ENCODE measurements at regions not wholly inside any gene's neighbourhood (a gene's known extent, or its start where the extent isn't known, plus 50 kb on each side); places are given as distances from the start of the nearest gene placed in this dataset.
"Not testable (repeated sequence)": the region's sequence is repeated elsewhere in the genome, so short reads cannot be mapped to it uniquely, and the experiment has no call there.

DNA sequence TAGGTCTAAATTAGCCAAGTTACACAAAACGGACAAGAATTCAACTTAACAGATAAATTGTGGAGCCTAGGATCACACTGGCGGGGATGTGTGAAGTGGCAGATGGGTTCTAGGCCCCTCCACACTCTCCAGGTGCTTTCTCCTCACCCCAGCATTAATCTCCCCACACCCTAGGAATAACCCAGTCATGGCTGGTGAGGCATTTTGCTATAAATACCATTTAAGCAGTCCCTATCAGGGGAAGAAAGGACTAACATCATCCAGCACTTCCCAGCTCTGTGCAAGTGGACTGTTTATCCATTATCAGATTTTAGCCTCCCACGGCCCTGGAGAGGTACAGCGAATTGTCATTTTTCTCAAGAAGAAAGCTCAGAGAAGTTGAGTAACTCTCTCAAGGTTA lies 154.9 kb downstream of the NUFIP1 start:
- Histone ChIP-seq H3K27me3 (ENCODE audit: insufficient read depth, low read length, poor library complexity) (no peaks in the 10 kb centered on the region), H3K56ac (ENCODE audit: low read length) (no peak overlapping the region), H3K36me3 (ENCODE audit: control insufficient read depth, insufficient read depth, low read length) (no peaks in the 10 kb centered on the region), H3K79me1 (ENCODE audit: low read length) (no peaks in the 10 kb centered on the region), H3K9ac (ENCODE audit: low read length) (no peak overlapping the region), H2BK15ac (replicated peaks; ENCODE audit: low read depth) (no peak overlapping the region), H2AK5ac (ENCODE audit: low read length) (no peak overlapping the region), H3K27ac (ENCODE audit: low read depth, low read length) (no peak overlapping the region), H4K5ac (ENCODE audit: low read length) (no peak overlapping the region), H3K23ac (ENCODE audit: low read length) (no peak overlapping the region), H3K4me3 (ENCODE audit: low read length) (no peak overlapping the region), H2BK120ac (ENCODE audit: low read depth, low read length) (no peak overlapping the region), H3K18ac (ENCODE audit: low read length) (no peak overlapping the region), H2BK5ac (ENCODE audit: low read length) (no peak overlapping the region), H3K79me2 (ENCODE audit: control insufficient read depth, insufficient read depth, low read length) (no peaks in the 10 kb centered on the region), H3K4me2 (ENCODE audit: low read length) (no peak overlapping the region), H4K8ac (ENCODE audit: low read depth, low read length) (no peak overlapping the region), H3K4me1 (ENCODE audit: control insufficient read depth, low read depth, low read length) (no peaks in the 10 kb centered on the region), H3K4ac (ENCODE audit: low read depth, low read length) (no peak overlapping the region)
- no peak for DNase-seq
- no CpG with 5 or more reads among the region's 4 CpGs for WGBS (ENCODE audit: extremely low coverage, insufficient coverage, low lambda C conversion rate)

DNA sequence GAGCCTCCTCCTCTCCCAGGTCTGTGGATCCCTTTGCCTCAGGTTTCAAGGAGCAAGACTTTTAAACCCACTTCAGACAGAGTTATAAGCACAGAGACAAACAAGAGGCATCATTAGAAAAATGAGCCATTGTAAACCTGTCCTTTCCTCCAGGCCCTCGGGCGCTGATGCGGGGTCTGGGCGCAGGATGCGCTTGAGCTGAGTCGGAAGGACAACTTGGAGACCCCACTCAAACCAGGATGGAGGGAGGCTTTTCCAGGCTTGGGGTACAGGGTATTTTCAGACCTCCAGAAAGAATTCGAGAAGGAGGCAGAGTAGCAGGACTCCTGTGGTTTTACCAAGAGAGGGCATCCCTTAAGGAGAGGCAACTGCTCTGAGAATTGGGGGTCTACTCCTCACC lies 155.6 kb downstream of the NUFIP1 start:
- H4K5ac ChIP-seq (ENCODE audit: low read length) = no peak overlapping the region
- no peak overlapping the region for H3K4me2 ChIP-seq (ENCODE audit: low read length)
- H3K4me3 ChIP-seq (ENCODE audit: low read length) = no peak overlapping the region
- H3K9ac ChIP-seq (ENCODE audit: low read length) = no peak overlapping the region
- H3K27ac ChIP-seq (ENCODE audit: low read depth, low read length) = no peak overlapping the region
- H3K36me3 ChIP-seq (ENCODE audit: control insufficient read depth, insufficient read depth, low read length) = no peaks in the 10 kb centered on the region
- no peaks in the 10 kb centered on the region for H3K79me2 ChIP-seq (ENCODE audit: control insufficient read depth, insufficient read depth, low read length)
- DNase-seq = no peak
- no peak overlapping the region for H2AK5ac ChIP-seq (ENCODE audit: low read length)
- no peak overlapping the region for H3K23ac ChIP-seq (ENCODE audit: low read length)
- H2BK15ac ChIP-seq (replicated peaks; ENCODE audit: low read depth) = no peak overlapping the region
- no peak overlapping the region for H3K18ac ChIP-seq (ENCODE audit: low read length)
- WGBS (ENCODE audit: extremely low coverage, insufficient coverage, low lambda C conversion rate) = no CpG with 5 or more reads among the region's 7 CpGs
- no peaks in the 10 kb centered on the region for H3K27me3 ChIP-seq (ENCODE audit: insufficient read depth, low read length, poor library complexity)
- H2BK5ac ChIP-seq (ENCODE audit: low read length) = no peak overlapping the region
- H3K4ac ChIP-seq (ENCODE audit: low read depth, low read length) = no peak overlapping the region
- no peaks in the 10 kb centered on the region for H3K79me1 ChIP-seq (ENCODE audit: low read length)
- no peak overlapping the region for H4K8ac ChIP-seq (ENCODE audit: low read depth, low read length)
- H2BK120ac ChIP-seq (ENCODE audit: low read depth, low read length) = no peak overlapping the region
- no peak overlapping the region for H3K56ac ChIP-seq (ENCODE audit: low read length)
- H3K4me1 ChIP-seq (ENCODE audit: control insufficient read depth, low read depth, low read length) = no peaks in the 10 kb centered on the region

DNA sequence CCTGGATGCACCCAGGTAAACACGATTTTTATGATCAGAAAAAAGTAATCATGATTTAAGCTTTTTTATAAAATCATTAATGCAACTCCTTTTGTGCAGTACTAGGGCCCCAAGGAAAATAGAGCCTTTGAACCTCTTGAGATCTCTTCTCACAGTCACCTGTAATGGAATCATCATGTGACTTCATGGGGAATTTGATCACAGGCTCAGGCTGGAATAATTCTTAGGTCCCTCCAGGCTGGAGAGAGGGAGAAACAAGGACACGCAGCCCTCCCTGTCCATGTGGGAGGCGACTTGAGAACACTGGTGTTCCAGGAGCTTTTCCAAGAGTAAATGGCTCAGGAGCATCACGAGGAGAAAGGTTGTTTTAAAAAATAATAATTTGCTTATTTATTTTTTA lies 156.1 kb downstream of the NUFIP1 start:
- H3K27me3 ChIP-seq (ENCODE audit: insufficient read depth, low read length, poor library complexity) = no peaks in the 10 kb centered on the region
- H3K9ac ChIP-seq (ENCODE audit: low read length) = no peak overlapping the region
- no peaks in the 10 kb centered on the region for H3K36me3 ChIP-seq (ENCODE audit: control insufficient read depth, insufficient read depth, low read length)
- H3K4me1 ChIP-seq (ENCODE audit: control insufficient read depth, low read depth, low read length) = no peaks in the 10 kb centered on the region
- H3K27ac ChIP-seq (ENCODE audit: low read depth, low read length) = no peak overlapping the region
- H2BK15ac ChIP-seq (replicated peaks; ENCODE audit: low read depth) = no peak overlapping the region
- no peak overlapping the region for H3K56ac ChIP-seq (ENCODE audit: low read length)
- WGBS (ENCODE audit: extremely low coverage, insufficient coverage, low lambda C conversion rate) = no CpG with 5 or more reads among the region's 4 CpGs
- H3K18ac ChIP-seq (ENCODE audit: low read length) = no peak overlapping the region
- H3K79me1 ChIP-seq (ENCODE audit: low read length) = no peaks in the 10 kb centered on the region
- no peak overlapping the region for H2BK120ac ChIP-seq (ENCODE audit: low read depth, low read length)
- no peak for DNase-seq
- no peak overlapping the region for H4K5ac ChIP-seq (ENCODE audit: low read length)
- H2BK5ac ChIP-seq (ENCODE audit: low read length) = no peak overlapping the region
- H4K8ac ChIP-seq (ENCODE audit: low read depth, low read length) = no peak overlapping the region
- H3K4me3 ChIP-seq (ENCODE audit: low read length) = no peak overlapping the region
- no peak overlapping the region for H3K23ac ChIP-seq (ENCODE audit: low read length)
- no peak overlapping the region for H3K4me2 ChIP-seq (ENCODE audit: low read length)
- H2AK5ac ChIP-seq (ENCODE audit: low read length) = no peak overlapping the region
- no peak overlapping the region for H3K4ac ChIP-seq (ENCODE audit: low read depth, low read length)
- no peaks in the 10 kb centered on the region for H3K79me2 ChIP-seq (ENCODE audit: control insufficient read depth, insufficient read depth, low read length)

DNA sequence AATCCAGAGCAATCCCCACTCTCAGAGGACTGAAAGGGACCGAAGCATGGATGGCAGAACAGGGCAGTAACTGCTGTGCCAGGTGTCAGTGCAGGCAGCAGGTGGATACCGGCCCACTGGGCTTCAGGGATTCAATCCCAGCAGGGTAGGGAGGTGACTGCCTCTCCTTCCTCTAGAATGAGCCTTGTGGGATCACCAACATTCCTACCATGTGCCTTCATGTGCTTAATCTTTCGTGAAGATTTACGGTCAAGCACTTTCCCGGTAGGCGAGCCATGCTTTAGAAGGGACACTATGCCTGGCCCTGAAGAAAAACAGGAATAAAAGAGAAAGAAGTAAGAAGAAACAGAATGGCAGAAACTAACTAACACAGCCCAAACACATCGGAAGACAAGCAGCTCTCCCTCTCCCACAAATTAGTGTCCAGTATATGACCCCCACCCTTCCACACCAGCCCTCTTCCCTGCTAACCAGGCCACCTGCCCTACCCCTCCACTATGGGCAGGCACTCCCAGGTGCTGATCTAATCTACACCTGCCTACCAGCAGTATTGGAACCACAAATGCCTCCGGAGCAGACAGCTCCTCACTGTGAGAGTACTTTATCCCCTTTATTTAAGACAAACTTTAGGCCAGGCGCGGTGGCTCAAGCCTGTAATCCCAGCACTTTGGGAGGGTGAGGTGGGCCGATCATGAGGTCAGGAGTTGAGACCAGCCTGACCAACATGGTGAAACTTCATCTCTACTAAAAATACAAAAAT lies 162.5 kb downstream of the NUFIP1 start:
- no peaks in the 10 kb centered on the region for H3K79me1 ChIP-seq (ENCODE audit: low read length)
- H3K18ac ChIP-seq (ENCODE audit: low read length) = no peak overlapping the region
- H3K23ac ChIP-seq (ENCODE audit: low read length) = no peak overlapping the region
- H3K79me2 ChIP-seq (ENCODE audit: control insufficient read depth, insufficient read depth, low read length) = no peaks in the 10 kb centered on the region
- H3K56ac ChIP-seq (ENCODE audit: low read length) = no peak overlapping the region
- H3K4me2 ChIP-seq (ENCODE audit: low read length) = no peak overlapping the region
- H4K8ac ChIP-seq (ENCODE audit: low read depth, low read length) = no peak overlapping the region
- no CpG with 5 or more reads among the region's 11 CpGs for WGBS (ENCODE audit: extremely low coverage, insufficient coverage, low lambda C conversion rate)
- no peak overlapping the region for H4K5ac ChIP-seq (ENCODE audit: low read length)
- H2AK5ac ChIP-seq (ENCODE audit: low read length) = no peak overlapping the region
- no peaks in the 10 kb centered on the region for H3K36me3 ChIP-seq (ENCODE audit: control insufficient read depth, insufficient read depth, low read length)
- no peak overlapping the region for H3K4me3 ChIP-seq (ENCODE audit: low read length)
- no peak overlapping the region for H3K4ac ChIP-seq (ENCODE audit: low read depth, low read length)
- H2BK15ac ChIP-seq (replicated peaks; ENCODE audit: low read depth) = no peak overlapping the region
- no peak overlapping the region for H3K9ac ChIP-seq (ENCODE audit: low read length)
- no peak overlapping the region for H3K27ac ChIP-seq (ENCODE audit: low read depth, low read length)
- no peak overlapping the region for H2BK5ac ChIP-seq (ENCODE audit: low read length)
- no peaks in the 10 kb centered on the region for H3K27me3 ChIP-seq (ENCODE audit: insufficient read depth, low read length, poor library complexity)
- DNase-seq = no peak
- peaks cover 6% of the 10 kb centered on the region for H3K4me1 ChIP-seq (ENCODE audit: control insufficient read depth, low read depth, low read length)
- H2BK120ac ChIP-seq (ENCODE audit: low read depth, low read length) = no peak overlapping the region

DNA sequence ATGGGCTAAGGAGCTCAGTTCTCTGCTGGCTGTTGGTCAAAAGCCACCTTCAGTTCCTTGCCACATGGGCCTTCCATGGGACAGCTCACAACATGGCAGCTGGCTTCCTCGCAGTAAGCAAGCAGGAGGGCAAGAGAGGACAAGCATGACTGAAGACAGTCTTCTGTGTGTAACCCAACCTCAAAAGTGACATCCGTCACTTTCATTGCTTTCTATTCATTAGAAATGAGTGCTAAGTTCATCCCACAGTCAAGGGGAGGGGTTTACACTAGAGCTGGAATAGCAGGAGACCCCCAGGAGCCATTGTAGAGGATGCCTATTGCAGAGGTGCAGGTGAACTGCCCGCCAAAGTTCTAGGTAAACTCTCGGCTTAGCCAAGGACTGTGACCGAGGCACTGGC lies 163.3 kb downstream of the NUFIP1 start:
- Histone ChIP-seq H3K79me1 (ENCODE audit: low read length) (no peaks in the 10 kb centered on the region), H3K4me1 (ENCODE audit: control insufficient read depth, low read depth, low read length) (peaks cover 6% of the 10 kb centered on the region), H2BK5ac (ENCODE audit: low read length) (no peak overlapping the region), H4K5ac (ENCODE audit: low read length) (no peak overlapping the region), H2AK5ac (ENCODE audit: low read length) (no peak overlapping the region), H3K23ac (ENCODE audit: low read length) (no peak overlapping the region), H3K36me3 (ENCODE audit: control insufficient read depth, insufficient read depth, low read length) (no peaks in the 10 kb centered on the region), H3K4me2 (ENCODE audit: low read length) (no peak overlapping the region), H3K4me3 (ENCODE audit: low read length) (no peak overlapping the region), H3K27me3 (ENCODE audit: insufficient read depth, low read length, poor library complexity) (no peaks in the 10 kb centered on the region), H4K8ac (ENCODE audit: low read depth, low read length) (no peak overlapping the region), H3K18ac (ENCODE audit: low read length) (no peak overlapping the region), H3K9ac (ENCODE audit: low read length) (no peak overlapping the region), H3K4ac (ENCODE audit: low read depth, low read length) (no peak overlapping the region), H3K79me2 (ENCODE audit: control insufficient read depth, insufficient read depth, low read length) (no peaks in the 10 kb centered on the region), H2BK15ac (replicated peaks; ENCODE audit: low read depth) (no peak overlapping the region), H2BK120ac (ENCODE audit: low read depth, low read length) (no peak overlapping the region), H3K27ac (ENCODE audit: low read depth, low read length) (no peak overlapping the region), H3K56ac (ENCODE audit: low read length) (no peak overlapping the region)
- WGBS (ENCODE audit: extremely low coverage, insufficient coverage, low lambda C conversion rate) = no CpG with 5 or more reads among the region's 5 CpGs
- no peak for DNase-seq

DNA sequence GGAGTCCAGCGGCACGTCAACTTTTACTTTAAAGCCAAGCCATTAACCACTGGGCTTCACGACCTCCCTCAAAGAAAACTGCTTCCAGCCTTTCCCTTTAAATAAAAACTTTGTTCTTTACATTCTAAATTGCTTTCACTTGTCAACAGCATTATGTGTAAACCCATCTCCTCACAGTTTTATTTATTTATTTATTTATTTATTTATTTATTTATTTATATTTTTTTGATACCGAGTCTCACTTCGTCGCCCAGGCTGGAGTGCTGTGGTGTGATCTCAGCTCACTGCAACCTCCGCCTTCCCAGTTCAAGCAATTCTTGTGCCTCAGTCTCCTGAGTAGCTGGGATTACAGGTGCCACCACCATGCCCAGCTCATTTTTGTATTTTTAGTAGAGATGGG lies 165.7 kb downstream of the NUFIP1 start:
- H3K27ac ChIP-seq (ENCODE audit: low read depth, low read length); H3K4me2 ChIP-seq (ENCODE audit: low read length); H3K18ac ChIP-seq (ENCODE audit: low read length); H4K8ac ChIP-seq (ENCODE audit: low read depth, low read length); H3K4ac ChIP-seq (ENCODE audit: low read depth, low read length); H3K4me3 ChIP-seq (ENCODE audit: low read length); DNase-seq; H3K79me2 ChIP-seq (ENCODE audit: control insufficient read depth, insufficient read depth, low read length); H2BK120ac ChIP-seq (ENCODE audit: low read depth, low read length); H3K9ac ChIP-seq (ENCODE audit: low read length); H3K79me1 ChIP-seq (ENCODE audit: low read length); H3K56ac ChIP-seq (ENCODE audit: low read length); H4K5ac ChIP-seq (ENCODE audit: low read length); H3K36me3 ChIP-seq (ENCODE audit: control insufficient read depth, insufficient read depth, low read length); H2BK15ac ChIP-seq (replicated peaks; ENCODE audit: low read depth); H3K27me3 ChIP-seq (ENCODE audit: insufficient read depth, low read length, poor library complexity); H3K4me1 ChIP-seq (ENCODE audit: control insufficient read depth, low read depth, low read length); H2BK5ac ChIP-seq (ENCODE audit: low read length); H2AK5ac ChIP-seq (ENCODE audit: low read length); H3K23ac ChIP-seq (ENCODE audit: low read length): not testable (repeated sequence)
- no CpG with 5 or more reads among the region's 7 CpGs for WGBS (ENCODE audit: extremely low coverage, insufficient coverage, low lambda C conversion rate)
